ENCODE measurements at regions not wholly inside any gene's neighbourhood (a gene's known extent, or its start where the extent isn't known, plus 50 kb on each side); places are given as distances from the start of the nearest gene placed in this dataset.

DNA sequence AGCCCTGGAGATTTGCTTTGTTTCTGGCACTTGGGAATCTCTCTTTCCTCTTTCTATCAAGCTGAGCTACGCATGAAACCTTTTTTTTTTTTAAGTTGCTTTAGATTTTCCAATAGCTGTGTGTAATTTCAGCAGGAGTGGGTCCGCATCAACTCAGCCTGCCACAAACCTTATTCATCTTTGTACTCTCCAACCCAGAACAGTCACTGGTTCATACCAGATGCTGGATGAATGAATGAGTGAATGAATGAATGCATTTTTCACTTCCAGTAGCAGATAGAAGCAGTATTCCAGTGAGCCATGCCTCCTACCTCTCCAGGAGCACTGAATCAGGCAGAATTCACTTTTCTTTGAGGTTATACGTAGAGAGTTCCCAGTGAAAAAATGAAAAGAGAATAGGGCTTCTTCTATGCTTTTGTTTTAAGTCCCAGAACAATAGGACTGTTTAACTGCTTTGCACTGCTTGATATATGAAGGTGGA, 221.1 kb downstream of the TM9SF2 start:
- H3K4me1 ChIP-seq = peaks cover 14% of the 10 kb centered on the region
- no peaks in the 10 kb centered on the region for H3K27me3 ChIP-seq
- WGBS, 2 donors = 80 to 85% methylated on average over 3 of the region's 3 CpGs
- intact Hi-C loops (cut with DNase I) = no loop called here
- TF ChIP-seq POLR2A (IDR thresholded peaks at IDR 0.05) = no peak
- TF ChIP-seq, protein P1, sequence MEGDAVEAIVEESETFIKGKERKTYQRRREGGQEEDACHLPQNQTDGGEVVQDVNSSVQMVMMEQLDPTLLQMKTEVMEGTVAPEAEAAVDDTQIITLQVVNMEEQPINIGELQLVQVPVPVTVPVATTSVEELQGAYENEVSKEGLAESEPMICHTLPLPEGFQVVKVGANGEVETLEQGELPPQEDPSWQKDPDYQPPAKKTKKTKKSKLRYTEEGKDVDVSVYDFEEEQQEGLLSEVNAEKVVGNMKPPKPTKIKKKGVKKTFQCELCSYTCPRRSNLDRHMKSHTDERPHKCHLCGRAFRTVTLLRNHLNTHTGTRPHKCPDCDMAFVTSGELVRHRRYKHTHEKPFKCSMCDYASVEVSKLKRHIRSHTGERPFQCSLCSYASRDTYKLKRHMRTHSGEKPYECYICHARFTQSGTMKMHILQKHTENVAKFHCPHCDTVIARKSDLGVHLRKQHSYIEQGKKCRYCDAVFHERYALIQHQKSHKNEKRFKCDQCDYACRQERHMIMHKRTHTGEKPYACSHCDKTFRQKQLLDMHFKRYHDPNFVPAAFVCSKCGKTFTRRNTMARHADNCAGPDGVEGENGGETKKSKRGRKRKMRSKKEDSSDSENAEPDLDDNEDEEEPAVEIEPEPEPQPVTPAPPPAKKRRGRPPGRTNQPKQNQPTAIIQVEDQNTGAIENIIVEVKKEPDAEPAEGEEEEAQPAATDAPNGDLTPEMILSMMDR (IDR thresholded peaks at IDR 0.05) = no peak
- no peaks in the 10 kb centered on the region for H3K36me3 ChIP-seq (replicated peaks in 1 of 2; ENCODE audit: insufficient read depth in 1 of 2, low read depth in 2 of 2)
- no peak overlapping the region for H3K4me3 ChIP-seq
- no peak overlapping the region for H3K27ac ChIP-seq
- DNase-seq (no peak), ATAC-seq (no peak)
- no peaks in the 10 kb centered on the region for H3K9me3 ChIP-seq

DNA sequence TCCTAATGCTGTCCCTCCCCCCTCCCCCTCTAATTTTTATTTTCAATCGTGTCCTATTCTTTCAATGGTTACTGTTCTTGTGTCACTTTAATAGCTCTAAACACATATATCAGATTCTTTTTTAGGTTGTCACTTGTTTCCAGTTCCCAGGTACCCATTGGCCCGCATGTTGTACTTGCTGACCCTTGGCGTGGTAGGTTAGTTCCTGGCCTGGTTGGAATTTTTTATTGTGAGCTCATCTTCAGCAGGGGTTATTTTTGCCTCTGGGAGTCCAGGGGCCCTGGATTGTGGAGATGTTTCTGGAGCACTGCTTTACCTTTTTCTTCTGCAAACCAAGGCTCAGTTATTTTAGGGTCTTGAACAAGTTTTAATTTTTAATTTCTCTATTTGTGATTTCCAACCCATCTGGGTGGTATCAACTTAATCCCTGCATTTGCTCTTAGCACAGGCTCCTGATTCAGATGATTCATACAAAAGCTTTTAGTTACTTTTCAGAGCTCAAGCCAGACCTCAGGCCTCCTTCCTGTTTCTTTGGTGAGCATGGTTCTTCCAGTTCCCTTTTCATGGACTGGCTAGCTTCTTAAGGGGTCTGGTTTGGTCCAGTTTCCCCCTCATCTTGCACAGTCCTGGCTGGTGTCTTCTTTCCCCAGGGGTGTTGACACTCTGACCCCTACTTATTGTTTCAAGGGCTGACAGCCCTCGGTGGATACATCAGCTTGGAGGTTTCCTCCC, 220.5 kb downstream of the TM9SF2 start:
- no peak overlapping the region for H3K4me3 ChIP-seq
- TF ChIP-seq, protein P1 (IDR thresholded peaks at IDR 0.05) = no peak
- no peak for TF ChIP-seq POLR2A (IDR thresholded peaks at IDR 0.05)
- H3K36me3 ChIP-seq (replicated peaks in 1 of 2; ENCODE audit: insufficient read depth in 1 of 2, low read depth in 2 of 2) = no peaks in the 10 kb centered on the region
- peaks cover 14% of the 10 kb centered on the region for H3K4me1 ChIP-seq
- no peak overlapping the region for H3K27ac ChIP-seq
- H3K9me3 ChIP-seq = no peaks in the 10 kb centered on the region
- ATAC-seq (no peak), DNase-seq (no peak)
- no peaks in the 10 kb centered on the region for H3K27me3 ChIP-seq
- WGBS, 2 donors = 84 to 95% methylated on average over 4 of the region's 4 CpGs
- intact Hi-C loops (cut with DNase I) = no loop called here

DNA sequence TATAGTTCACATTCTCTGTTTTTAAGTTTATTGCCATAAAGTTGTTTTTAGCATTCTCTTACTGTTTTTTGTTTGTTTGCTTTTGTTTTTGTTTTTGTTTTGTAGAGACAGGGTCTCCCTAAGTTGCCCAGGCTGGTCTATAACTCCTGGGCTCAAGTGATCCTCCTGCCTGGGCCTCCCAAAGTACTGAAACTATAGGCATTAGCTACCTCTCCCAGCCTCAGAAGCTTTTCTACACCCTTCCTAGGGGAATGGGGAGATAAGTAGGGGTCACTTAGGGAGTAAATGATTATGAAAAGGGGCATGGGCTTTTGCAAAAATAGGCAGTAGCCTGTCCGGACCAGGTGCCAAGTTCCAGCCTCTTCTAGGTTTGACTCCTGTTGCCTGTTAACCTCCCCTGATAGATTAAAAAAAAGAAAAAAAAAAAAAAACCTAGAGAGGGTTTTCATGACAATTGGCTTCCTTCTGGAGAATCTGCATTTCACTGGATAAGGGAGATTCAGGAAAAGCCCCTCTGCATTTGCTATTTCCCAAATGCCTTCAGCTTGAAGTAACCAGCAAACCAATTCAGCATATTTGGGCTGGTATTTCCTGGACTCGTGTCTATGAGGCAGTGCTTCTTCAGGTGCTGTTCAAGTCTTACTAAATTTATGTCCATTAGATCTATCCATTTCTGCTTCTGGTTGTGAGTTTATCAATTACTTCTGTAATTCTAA, 216.8 kb downstream of the TM9SF2 start:
- WGBS, 2 donors = 73 to 93% methylated on average over 2 of the region's 2 CpGs

DNA sequence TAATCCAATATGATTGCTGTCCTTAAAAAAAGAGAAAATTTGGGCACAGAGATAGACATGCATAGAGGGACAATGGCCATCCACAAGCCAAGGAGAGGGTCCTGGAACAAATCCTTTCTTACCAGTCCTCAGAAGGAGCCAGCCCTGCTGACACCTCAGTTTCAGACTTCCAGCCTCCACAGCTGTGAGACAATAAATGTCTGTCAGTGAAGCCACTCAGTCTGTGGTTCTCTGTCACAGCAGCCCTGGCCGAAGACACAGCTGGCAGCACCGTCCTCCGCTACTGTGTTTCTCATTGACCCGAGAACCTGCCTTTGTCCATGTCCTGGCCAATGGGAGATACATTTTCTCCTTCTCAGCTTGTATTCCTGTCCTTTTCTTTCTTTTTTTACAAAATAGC, 207.9 kb downstream of the TM9SF2 start:
- no peaks in the 10 kb centered on the region for H3K4me1 ChIP-seq
- ATAC-seq = no peak
- H3K9me3 ChIP-seq = no peaks in the 10 kb centered on the region
- TF ChIP-seq, protein P1 (IDR thresholded peaks at IDR 0.05) = no peak
- TF ChIP-seq POLR2A (IDR thresholded peaks at IDR 0.05) = no peak
- H3K4me3 ChIP-seq = no peak overlapping the region
- no peaks in the 10 kb centered on the region for H3K36me3 ChIP-seq (replicated peaks in 1 of 2; ENCODE audit: insufficient read depth in 1 of 2, low read depth in 2 of 2)
- WGBS, 2 donors = 94% methylated on average over 4 of the region's 4 CpGs
- intact Hi-C loops (cut with DNase I) = no loop called here
- no peak for DNase-seq
- no peaks in the 10 kb centered on the region for H3K27me3 ChIP-seq
- no peak overlapping the region for H3K27ac ChIP-seq

More for the DNA sequence above, 216.8 kb downstream of the TM9SF2 start:
- no peaks in the 10 kb centered on the region for H3K9me3 ChIP-seq
- H3K4me1 ChIP-seq = peaks cover 9% of the 10 kb centered on the region
- H3K4me3 ChIP-seq = no peak overlapping the region
- DNase-seq (no peak), ATAC-seq (no peak)
- no peaks in the 10 kb centered on the region for H3K36me3 ChIP-seq (replicated peaks in 1 of 2; ENCODE audit: insufficient read depth in 1 of 2, low read depth in 2 of 2)
- no peak overlapping the region for H3K27ac ChIP-seq
- intact Hi-C loops (cut with DNase I) = no loop called here
- TF ChIP-seq POLR2A (IDR thresholded peaks at IDR 0.05) = no peak
- TF ChIP-seq, protein P1 (IDR thresholded peaks at IDR 0.05) = no peak
- no peaks in the 10 kb centered on the region for H3K27me3 ChIP-seq
